ENCODE measurements at regions not wholly inside any gene's neighbourhood (a gene's known extent, or its start where the extent isn't known, plus 50 kb on each side); places are given as distances from the start of the nearest gene placed in this dataset.

DNA sequence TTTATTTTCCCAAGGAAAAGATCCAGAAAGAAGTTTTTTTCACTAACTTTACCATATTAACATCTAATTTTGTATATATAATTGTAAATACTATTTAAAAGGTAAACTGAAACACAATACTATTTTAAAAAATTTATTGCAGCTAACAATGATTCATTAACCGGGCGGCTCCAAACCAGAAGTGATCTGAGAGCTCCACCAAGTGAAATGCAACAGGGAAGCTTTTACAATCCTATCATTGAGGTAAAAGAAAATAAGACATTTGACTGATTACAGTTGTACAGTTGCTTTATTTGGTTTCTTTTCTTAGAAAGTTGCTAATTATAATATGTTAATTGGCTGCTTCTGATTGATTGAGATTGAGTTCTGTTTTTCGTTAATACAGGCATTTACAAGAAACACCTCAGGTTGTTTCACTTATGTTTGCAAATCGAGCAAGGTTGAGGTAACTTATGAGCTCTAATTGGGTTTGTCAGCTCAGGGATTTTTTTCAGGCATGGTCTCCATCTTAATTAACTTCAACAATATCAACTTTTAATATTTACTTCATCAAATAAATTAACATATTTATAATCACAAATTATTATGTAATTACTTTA lies 220.2 kb upstream of the UGT8 start:
- DNase-seq (ENCODE audit: low read depth), result no peak
- H3K4me3 ChIP-seq (ENCODE audit: low read depth, low read length), result no peak overlapping the region
- TF ChIP-seq MYC (IDR thresholded peaks at IDR 0.05; ENCODE audit: low read depth, low read length) (no peak), POLR2A (IDR thresholded peaks at IDR 0.05; ENCODE audit: extremely low read depth, insufficient read length) (no peak)

DNA sequence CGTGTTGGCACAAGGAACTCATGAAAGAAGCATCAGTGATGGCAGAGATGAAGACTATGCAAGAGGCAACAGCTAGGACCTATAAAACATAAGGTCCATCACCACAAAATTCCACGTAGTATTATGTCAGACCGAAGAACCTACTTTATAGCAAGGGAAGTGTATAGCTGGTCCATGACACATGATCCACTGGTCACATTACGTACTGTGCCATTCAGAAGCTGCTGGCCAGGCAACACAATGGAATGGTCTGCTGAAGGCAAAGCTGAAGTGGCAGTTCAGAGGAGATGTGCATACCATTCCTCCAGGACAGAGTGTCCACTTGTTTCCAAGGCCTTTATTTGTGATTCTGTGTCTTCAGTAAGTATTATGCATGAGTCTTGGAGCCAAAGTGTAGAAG lies 215.5 kb upstream of the UGT8 start:
- DNase-seq (ENCODE audit: low read depth), result no peak
- no peak overlapping the region for H3K4me3 ChIP-seq (ENCODE audit: low read depth, low read length)
- no peak for TF ChIP-seq CTCF (IDR thresholded peaks at IDR 0.05; ENCODE audit: low read depth, low read length)
- TF ChIP-seq MYC (IDR thresholded peaks at IDR 0.05; ENCODE audit: low read depth, low read length), result no peak
- TF ChIP-seq, protein P1, sequence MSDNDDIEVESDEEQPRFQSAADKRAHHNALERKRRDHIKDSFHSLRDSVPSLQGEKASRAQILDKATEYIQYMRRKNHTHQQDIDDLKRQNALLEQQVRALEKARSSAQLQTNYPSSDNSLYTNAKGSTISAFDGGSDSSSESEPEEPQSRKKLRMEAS (IDR thresholded peaks at IDR 0.05; ENCODE audit: low read depth, low read length), result no peak
- no peak for TF ChIP-seq POLR2A (IDR thresholded peaks at IDR 0.05; ENCODE audit: extremely low read depth, insufficient read length)

- no peak overlapping the region for H3K4me3 ChIP-seq (ENCODE audit: low read depth, low read length)
- no peak for DNase-seq (ENCODE audit: low read depth)
- no peak for TF ChIP-seq CTCF (IDR thresholded peaks at IDR 0.05; ENCODE audit: low read depth, low read length)
- TF ChIP-seq, protein P1 (IDR thresholded peaks at IDR 0.05; ENCODE audit: low read depth, low read length), result no peak
- no peak for TF ChIP-seq POLR2A (IDR thresholded peaks at IDR 0.05; ENCODE audit: extremely low read depth, insufficient read length)
- TF ChIP-seq MYC (IDR thresholded peaks at IDR 0.05; ENCODE audit: low read depth, low read length), result no peak
Observed at GRCh38 chr4:114383721-114384120, 214.9 kb upstream of the UGT8 start.

DNA sequence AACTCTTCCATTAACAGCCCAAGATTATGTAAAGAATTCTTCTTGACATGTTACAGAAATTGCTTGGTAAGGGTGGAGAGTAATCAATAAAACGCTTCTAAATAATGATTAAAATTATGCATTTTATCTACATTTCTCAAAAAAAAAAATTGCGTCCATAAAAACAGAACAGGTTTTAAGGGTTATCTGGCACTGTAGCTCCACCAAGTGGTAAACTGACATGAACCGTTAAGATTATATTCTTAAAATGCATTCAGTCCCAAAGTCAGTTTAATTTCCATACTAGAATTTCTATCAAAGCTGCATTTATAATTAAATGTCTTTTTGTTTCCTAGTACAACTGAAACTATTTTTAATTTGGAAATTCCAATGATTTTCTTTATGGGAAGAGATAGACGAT lies 214.0 kb upstream of the UGT8 start:
- no peak overlapping the region for H3K4me3 ChIP-seq (ENCODE audit: low read depth, low read length)
- TF ChIP-seq CTCF (IDR thresholded peaks at IDR 0.05; ENCODE audit: low read depth, low read length), result peak; percentile 25
- TF ChIP-seq, protein P1 (IDR thresholded peaks at IDR 0.05; ENCODE audit: low read depth, low read length), result no peak
- TF ChIP-seq POLR2A (IDR thresholded peaks at IDR 0.05; ENCODE audit: extremely low read depth, insufficient read length), result no peak
- TF ChIP-seq MYC (IDR thresholded peaks at IDR 0.05; ENCODE audit: low read depth, low read length), result no peak
- DNase-seq (ENCODE audit: low read depth), result peak; percentile 51

DNA sequence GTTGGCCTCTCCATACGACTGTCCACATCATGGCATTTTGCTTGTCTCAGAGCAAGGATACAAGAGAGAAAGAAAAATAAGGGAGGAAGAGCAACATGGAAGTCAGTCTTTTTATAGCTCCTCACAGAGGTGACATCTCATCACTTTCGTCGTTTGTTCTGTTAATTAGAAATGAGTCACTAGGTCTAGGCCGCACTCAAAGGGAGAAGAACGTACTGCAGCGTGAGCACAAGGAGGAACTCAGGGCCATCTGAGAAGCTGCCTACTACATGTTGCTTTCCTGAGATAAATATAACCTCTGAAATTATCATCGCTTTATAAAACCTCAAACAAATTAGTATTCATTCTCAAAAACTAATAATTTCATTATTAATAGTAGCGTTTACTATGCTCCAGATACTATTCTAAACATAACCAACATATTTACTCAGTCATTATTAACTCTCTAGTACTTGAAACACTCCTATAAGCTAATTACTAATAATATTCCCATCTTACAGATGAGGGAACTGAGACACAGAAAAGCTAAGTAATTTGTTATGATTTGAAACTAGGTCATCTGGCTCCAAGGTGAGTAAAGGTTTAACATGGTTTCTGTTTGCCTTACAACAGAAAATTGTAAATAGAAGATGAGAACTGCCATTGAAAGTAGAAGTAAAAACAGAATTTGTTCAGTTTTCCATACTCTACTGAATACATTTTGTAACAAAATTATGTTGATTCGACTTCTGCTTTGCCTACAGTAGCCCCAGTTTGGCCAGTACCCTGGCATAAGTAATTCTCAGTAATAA lies 213.2 kb upstream of the UGT8 start:
- H3K4me3 ChIP-seq (ENCODE audit: low read depth, low read length), result no peak overlapping the region
- TF ChIP-seq CTCF (IDR thresholded peaks at IDR 0.05; ENCODE audit: low read depth, low read length) (no peak), POLR2A (IDR thresholded peaks at IDR 0.05; ENCODE audit: extremely low read depth, insufficient read length) (no peak), MYC (IDR thresholded peaks at IDR 0.05; ENCODE audit: low read depth, low read length) (no peak)
- TF ChIP-seq, protein P1 (IDR thresholded peaks at IDR 0.05; ENCODE audit: low read depth, low read length), result no peak
- peak; percentile 10 for DNase-seq (ENCODE audit: low read depth)

GRCh38 chr4:114386637-114387233 lies 211.9 kb upstream of the UGT8 start:
- no peak overlapping the region for H3K4me3 ChIP-seq (ENCODE audit: low read depth, low read length)
- peak; percentile 36 for DNase-seq (ENCODE audit: low read depth)
- TF ChIP-seq, protein P1 (IDR thresholded peaks at IDR 0.05; ENCODE audit: low read depth, low read length), result no peak
- TF ChIP-seq POLR2A (IDR thresholded peaks at IDR 0.05; ENCODE audit: extremely low read depth, insufficient read length) (no peak), CTCF (IDR thresholded peaks at IDR 0.05; ENCODE audit: low read depth, low read length) (peak; percentile 20)
